ENCODE measurements at regions not wholly inside any gene's neighbourhood (a gene's known extent, or its start where the extent isn't known, plus 50 kb on each side); places are given as distances from the start of the nearest gene placed in this dataset.

DNA sequence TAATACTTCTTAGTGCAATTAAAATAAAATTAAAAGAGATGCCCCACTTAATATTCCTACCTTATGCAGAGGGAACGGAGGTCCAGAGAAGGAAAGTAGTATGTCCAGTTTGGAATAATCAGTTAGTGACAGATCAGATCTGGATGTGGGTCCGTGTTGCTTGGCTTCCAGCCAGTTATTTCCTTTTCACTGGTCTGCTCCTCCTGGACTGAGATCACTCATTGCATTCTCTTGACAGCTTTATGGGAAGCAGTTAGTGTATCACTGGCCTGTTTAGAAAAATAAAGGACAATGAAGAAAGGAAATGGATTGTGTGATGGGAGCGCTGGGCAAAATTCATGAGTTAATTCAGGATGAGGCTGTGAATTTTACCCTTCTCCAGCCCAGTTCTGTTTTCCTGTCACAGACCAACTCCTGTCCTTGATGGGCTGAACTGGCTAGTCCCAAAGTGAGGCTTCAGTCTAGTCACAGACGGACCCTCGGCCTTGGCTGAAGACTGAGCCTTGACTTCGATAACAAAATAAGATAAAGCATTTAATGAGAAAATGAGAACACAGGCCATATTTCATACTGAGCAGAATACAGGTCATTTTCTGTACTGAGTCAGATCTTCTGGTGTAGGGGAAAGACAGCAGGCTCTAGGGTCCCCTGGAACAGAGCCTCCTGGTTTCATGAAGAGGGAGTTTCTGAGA, 85.2 kb upstream of the TRABD2B start:
- TF ChIP-seq POLR2AphosphoS5 (IDR thresholded peaks at IDR 0.05; ENCODE audit: low read depth, low read length) (no peak), POLR2A (IDR thresholded peaks at IDR 0.05; ENCODE audit: low read depth, low read length) (no peak), TAF1 (IDR thresholded peaks at IDR 0.05; ENCODE audit: borderline replicate concordance, low read depth, low read length) (no peak)

All from GM12892 (cell line).